Spinal cord (tissue), 9 donors: ENCODE measurements at regions not wholly inside any gene's neighbourhood (a gene's known extent, or its start where the extent isn't known, plus 50 kb on each side); places are given as distances from the start of the nearest gene placed in this dataset.
"Not testable (repeated sequence)": the region's sequence is repeated elsewhere in the genome, so short reads cannot be mapped to it uniquely, and the experiment has no call there.

Experiments
- DNase-seq, 6 donors: peaks; one replicate each; pipeline versions ENCODE4 v3.0.0 to v3.0.0-alpha.2; 2013 to 2015; ENCODE audit warnings: low spot score in 6 of 6, low read depth in 4 of 6
- H3K27ac ChIP-seq: one replicate; pipeline ENCODE4 v1.5.1; 2013; ENCODE audit warnings: low read depth, low read length, control low read depth
- H3K27me3 ChIP-seq: one replicate; pipeline ENCODE4 v1.6.1; 2013; ENCODE audit warnings: low read length; ENCODE audit not compliant: control insufficient read depth, insufficient read depth
- H3K36me3 ChIP-seq: one replicate; pipeline ENCODE4 v1.6.1; 2013; ENCODE audit warnings: low read length; ENCODE audit not compliant: control insufficient read depth, insufficient read depth
- H3K4me1 ChIP-seq: one replicate; pipeline ENCODE4 v1.6.1; 2013; ENCODE audit warnings: low read length; ENCODE audit not compliant: control insufficient read depth, insufficient read depth
- H3K4me3 ChIP-seq: one replicate; pipeline ENCODE4 v1.5.1; 2013; ENCODE audit warnings: low read depth, low read length, control low read depth
- H3K9me3 ChIP-seq: one replicate; pipeline ENCODE4 v1.6.1; 2013; ENCODE audit warnings: low read length; ENCODE audit not compliant: control insufficient read depth, insufficient read depth
- WGBS: methylation state at CpG from one replicate; pipeline ENCODE4 v1.1.5; 2013; ENCODE audit warnings: missing lambda C conversion rate; ENCODE audit not compliant: insufficient coverage; 5-methylcytosine and 5-hydroxymethylcytosine counted together
- donor health status: healthy.

- no peak overlapping the region for H3K4me3 ChIP-seq
- 86% methylated on average over 4 of the region's 5 CpGs for WGBS
- H3K4me1 ChIP-seq: no peaks in the 10 kb centered on the region
- no peaks in the 10 kb centered on the region for H3K9me3 ChIP-seq
- H3K36me3 ChIP-seq: no peaks in the 10 kb centered on the region
- no peak for DNase-seq
- no peaks in the 10 kb centered on the region for H3K27me3 ChIP-seq
- no peak overlapping the region for H3K27ac ChIP-seq
These were observed 173.9 kb upstream of the MBL2 start for GRCh38 chr10:52946486-52946885.

- DNase-seq, H3K9me3 ChIP-seq, H3K27ac ChIP-seq, H3K36me3 ChIP-seq, H3K27me3 ChIP-seq, H3K4me3 ChIP-seq, H3K4me1 ChIP-seq: not testable (repeated sequence)
- WGBS: 70% methylated on average over 4 of the region's 4 CpGs
These were observed 172.9 kb upstream of the MBL2 start for GRCh38 chr10:52945521-52945920.

- DNase-seq: peak in 1 of 6 donors; percentile 29
- H3K27ac ChIP-seq: no peak overlapping the region
- WGBS: 95% methylated on average over 6 of the region's 12 CpGs
These were observed 168.3 kb upstream of the MBL2 start for GRCh38 chr10:52940921-52941320.

GRCh38 chr10:52939894-52940293, 167.3 kb upstream of the MBL2 start:
- no peaks in the 10 kb centered on the region for H3K27me3 ChIP-seq
- H3K27ac ChIP-seq: no peak overlapping the region
- WGBS: 97% methylated on average over 8 of the region's 12 CpGs
- no peak overlapping the region for H3K4me3 ChIP-seq
- DNase-seq: no peak
- H3K4me1 ChIP-seq: no peaks in the 10 kb centered on the region
- no peaks in the 10 kb centered on the region for H3K36me3 ChIP-seq
- no peaks in the 10 kb centered on the region for H3K9me3 ChIP-seq

More at GRCh38 chr10:52940921-52941320, 168.3 kb upstream of the MBL2 start:
- H3K4me3 ChIP-seq: no peak overlapping the region
- no peaks in the 10 kb centered on the region for H3K9me3 ChIP-seq
- H3K4me1 ChIP-seq: no peaks in the 10 kb centered on the region
- no peaks in the 10 kb centered on the region for H3K27me3 ChIP-seq
- H3K36me3 ChIP-seq: no peaks in the 10 kb centered on the region

GRCh38 chr10:52933748-52934147, 161.2 kb upstream of the MBL2 start:
- Histone ChIP-seq H3K9me3 (no peaks in the 10 kb centered on the region), H3K4me1 (no peaks in the 10 kb centered on the region), H3K36me3 (no peaks in the 10 kb centered on the region), H3K4me3 (no peak overlapping the region), H3K27me3 (no peaks in the 10 kb centered on the region), H3K27ac (no peak overlapping the region)
- DNase-seq: no peak
- no CpG with 5 or more reads among the region's 1 CpG for WGBS

- Histone ChIP-seq H3K4me3 (no peak overlapping the region), H3K27ac (no peak overlapping the region), H3K4me1 (no peaks in the 10 kb centered on the region), H3K9me3 (no peaks in the 10 kb centered on the region), H3K36me3 (no peaks in the 10 kb centered on the region), H3K27me3 (no peaks in the 10 kb centered on the region)
- no peak for DNase-seq
- 100% methylated on average over 4 of the region's 6 CpGs for WGBS
These were observed 155.1 kb upstream of the MBL2 start for GRCh38 chr10:52927678-52928077.

- Histone ChIP-seq H3K4me1 (no peaks in the 10 kb centered on the region), H3K4me3 (no peak overlapping the region), H3K27ac (no peak overlapping the region), H3K9me3 (no peaks in the 10 kb centered on the region), H3K27me3 (no peaks in the 10 kb centered on the region), H3K36me3 (no peaks in the 10 kb centered on the region)
- peak in 1 of 6 donors; percentile 34 for DNase-seq
- WGBS: 20% methylated on average over 1 of the region's 5 CpGs
These were observed 150.9 kb upstream of the MBL2 start for GRCh38 chr10:52923520-52923919.

- no peaks in the 10 kb centered on the region for H3K36me3 ChIP-seq
- DNase-seq: peak in 1 of 6 donors; percentile 67
- H3K9me3 ChIP-seq: no peaks in the 10 kb centered on the region
These were observed 146.2 kb upstream of the MBL2 start for GRCh38 chr10:52918714-52919305.

GRCh38 chr10:52915391-52915790, 142.8 kb upstream of the MBL2 start:
- Histone ChIP-seq H3K9me3 (no peaks in the 10 kb centered on the region), H3K36me3 (no peaks in the 10 kb centered on the region), H3K27me3 (no peaks in the 10 kb centered on the region), H3K4me3 (no peak overlapping the region), H3K4me1 (no peaks in the 10 kb centered on the region), H3K27ac (no peak overlapping the region)
- no peak for DNase-seq
- no CpG with 5 or more reads among the region's 1 CpG for WGBS

More at GRCh38 chr10:52918714-52919305, 146.2 kb upstream of the MBL2 start:
- Histone ChIP-seq H3K27ac (no peak overlapping the region), H3K4me1 (no peaks in the 10 kb centered on the region), H3K4me3 (no peak overlapping the region), H3K27me3 (no peaks in the 10 kb centered on the region)

- Histone ChIP-seq H3K27ac (no peak overlapping the region), H3K9me3 (no peaks in the 10 kb centered on the region), H3K36me3 (no peaks in the 10 kb centered on the region), H3K27me3 (no peaks in the 10 kb centered on the region), H3K4me1 (no peaks in the 10 kb centered on the region), H3K4me3 (no peak overlapping the region)
- no peak for DNase-seq
- no CpG with 5 or more reads among the region's 1 CpG for WGBS
These were observed 138.6 kb upstream of the MBL2 start for GRCh38 chr10:52911163-52911562.
